HG02938 (cell line): ENCODE measurements at regions not wholly inside any gene's neighbourhood (a gene's known extent, or its start where the extent isn't known, plus 50 kb on each side); places are given as distances from the start of the nearest gene placed in this dataset.
A peak's percentile ranks its signal among the peaks of the same experiment; 100 is the strongest.

ENCODE experiments used
- ATAC-seq: cut with Tn5 transposase; IDR thresholded peaks from one replicate; pipeline ENCODE4 v1.9.1; 2021; ENCODE audit warnings: mild to moderate bottlenecking, moderate library complexity; ENCODE audit not compliant: unreplicated experiment

DNA sequence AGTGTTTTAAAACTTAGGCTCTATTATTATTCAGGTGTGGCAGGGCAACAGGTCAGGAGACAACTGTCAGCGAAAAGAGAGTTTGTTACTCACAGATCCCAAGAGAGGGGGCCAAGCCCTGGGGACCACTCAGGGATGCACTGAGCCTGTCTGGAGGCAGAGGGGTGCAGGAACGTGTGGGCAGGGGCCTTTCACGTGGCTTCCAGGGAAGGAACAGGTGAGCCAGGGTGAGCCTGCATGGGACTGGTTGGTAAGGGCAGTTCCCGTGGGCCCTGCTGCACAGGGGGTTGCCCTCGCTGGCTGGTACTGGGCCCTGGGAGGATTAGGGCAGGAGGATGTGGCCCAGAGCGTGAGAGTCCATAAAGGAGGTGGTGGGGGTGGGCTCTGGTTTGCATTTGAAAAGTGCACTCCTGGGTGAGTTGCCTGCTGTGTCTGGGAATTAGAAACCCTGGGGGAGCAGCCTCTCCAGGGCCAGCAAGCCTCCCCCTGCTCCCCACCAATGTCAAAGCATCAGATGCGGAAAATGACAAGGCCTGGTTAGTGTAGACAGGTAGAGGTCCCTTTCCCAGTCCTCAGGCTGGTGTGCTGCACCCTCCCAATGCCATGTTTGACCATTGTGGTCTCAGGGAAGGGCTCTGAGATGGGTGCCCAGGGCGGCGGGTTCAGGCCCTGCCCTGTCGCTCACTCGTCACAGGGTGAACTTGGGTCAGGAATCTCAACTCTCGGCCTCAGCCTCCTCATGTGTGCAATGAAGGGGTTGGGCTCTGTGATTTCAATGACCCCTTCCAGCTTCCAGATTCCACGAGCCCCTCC lies 127.4 kb upstream of the RPS6KA2 start:
- no peak for ATAC-seq

DNA sequence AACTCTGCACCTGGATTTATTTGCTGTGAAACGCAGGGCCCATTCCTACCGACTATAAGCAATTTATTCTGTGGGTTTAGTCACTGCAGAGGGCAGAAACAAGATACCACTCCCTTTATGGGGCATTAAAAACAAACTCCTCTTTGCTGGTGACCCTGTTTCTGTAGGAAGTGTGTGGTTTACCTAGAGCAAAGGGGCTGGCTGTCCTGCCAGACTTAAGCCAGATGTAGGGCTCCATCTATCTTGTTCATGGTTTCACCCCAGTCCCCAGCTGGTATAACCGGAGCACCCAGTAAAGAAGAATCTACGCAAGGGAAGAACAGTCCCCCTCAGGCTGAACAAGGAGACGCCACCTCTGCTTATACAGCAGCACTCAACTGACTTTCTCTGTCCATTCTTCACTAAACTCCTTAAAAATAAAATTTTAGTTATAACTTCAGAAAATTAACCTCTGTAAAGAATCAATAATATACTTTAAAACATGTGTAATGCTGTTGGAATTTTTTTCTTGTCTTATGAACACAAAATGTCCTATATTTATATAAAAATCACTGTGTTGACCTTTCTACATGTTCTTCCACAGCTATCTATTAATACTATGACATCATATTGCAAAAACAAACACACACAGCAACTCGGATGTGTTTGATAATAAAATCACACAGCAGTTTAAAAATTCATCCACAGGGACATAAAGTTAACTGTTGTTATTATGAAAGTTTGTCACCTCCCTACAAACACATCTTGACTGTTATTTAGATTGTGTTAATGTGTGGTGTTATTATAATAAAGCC lies 126.1 kb upstream of the RPS6KA2 start:
- no peak for ATAC-seq

DNA sequence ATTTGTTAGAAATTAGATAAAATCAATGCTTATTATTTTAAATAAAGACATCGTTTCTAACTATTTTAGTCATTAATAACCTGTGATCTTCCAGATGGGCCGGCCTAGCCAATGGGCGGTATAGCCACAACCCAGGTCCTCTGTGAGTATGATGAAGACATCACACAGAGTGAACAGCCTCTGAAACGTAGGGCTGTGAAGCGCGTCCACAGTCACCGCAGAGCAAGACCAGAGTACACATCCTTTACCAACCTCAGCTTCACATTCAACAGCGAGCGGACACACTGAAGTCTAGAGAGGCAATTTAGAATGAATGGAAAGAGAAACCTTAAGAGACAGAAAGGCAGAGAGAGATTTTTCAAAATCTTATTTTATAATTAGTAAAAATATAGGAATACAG lies 125.0 kb upstream of the RPS6KA2 start:
- peak; percentile 97 for ATAC-seq

DNA sequence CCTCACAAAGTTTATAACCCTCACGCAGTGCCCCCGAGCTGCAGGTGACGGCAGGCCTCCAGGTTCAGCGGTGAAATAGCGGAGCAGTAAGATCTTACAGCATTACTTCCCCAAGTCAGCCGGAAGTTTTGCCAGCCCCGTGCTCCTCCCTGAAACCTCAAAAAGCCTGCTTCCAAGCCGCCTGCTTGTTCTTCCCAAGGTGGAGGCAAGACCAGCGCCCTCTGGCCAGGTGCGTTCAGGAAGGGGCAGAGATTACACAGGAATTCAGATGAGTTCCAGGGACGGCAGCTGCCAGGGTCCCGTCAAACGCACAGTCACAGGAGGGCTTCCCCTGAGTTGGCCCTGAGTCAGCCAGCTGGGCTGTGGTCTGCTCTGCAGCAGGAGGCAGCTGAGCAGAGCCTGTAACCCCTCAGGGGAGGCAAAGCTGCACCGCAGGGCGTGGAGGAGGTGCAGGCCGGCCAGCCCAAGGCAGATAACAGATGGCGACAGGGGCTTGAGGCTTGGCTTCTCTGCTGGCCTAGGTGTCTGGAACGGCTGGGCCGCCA lies 124.1 kb upstream of the RPS6KA2 start:
- ATAC-seq: peak; percentile 59

DNA sequence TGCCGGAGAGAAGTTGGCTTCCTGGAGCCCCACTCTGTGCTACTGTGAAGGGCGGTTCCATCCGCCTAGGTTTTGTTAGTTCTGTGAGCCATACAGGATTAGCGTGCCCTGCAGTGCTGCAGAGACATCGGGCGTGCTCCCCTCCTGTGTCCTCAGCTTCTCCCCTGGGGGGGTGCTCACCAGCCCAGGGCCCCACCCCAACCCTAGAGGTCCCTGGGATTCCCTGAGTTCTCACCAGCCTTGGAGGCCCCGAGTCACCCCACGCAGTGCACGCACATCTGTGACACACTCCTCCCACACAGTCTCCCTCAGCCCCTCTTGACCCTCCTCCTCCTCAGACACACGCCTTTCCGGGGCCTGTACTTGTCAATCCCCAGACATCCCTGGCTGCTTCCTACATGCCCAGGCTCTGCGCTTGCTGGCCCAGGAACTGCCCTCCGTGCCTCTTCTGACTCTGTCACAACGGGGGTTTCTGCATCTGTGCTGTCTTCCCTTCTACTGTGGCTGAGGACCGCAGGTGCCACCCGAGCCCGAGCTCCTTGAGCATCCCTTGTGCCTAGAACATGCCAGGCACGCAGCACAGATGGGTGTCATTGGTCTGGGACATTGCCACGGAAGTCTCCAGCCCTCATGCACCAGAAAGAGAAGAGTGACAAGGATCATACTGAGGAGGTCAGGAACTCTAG lies 123.2 kb upstream of the RPS6KA2 start:
- no peak for ATAC-seq

DNA sequence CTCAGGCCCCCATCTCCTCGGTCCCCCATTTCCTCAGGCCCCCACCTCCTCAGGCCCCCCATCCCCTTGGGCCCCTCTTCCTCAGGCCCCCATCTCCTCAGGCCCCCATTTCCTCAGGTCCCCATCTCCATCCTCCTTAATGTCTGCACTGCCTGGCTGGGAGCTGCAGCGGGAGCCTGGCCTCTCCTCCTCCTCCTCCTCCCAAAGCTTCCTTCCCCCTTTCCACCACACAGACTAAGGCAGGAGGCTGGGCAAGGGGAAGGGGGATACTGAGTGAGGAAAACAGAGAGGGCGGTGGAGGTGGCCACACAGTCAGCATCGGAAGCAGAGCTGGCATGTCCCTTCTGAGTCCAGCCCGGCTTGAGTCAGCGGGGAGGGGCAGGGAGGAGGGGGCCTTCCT lies 122.6 kb upstream of the RPS6KA2 start:
- ATAC-seq: no peak

DNA sequence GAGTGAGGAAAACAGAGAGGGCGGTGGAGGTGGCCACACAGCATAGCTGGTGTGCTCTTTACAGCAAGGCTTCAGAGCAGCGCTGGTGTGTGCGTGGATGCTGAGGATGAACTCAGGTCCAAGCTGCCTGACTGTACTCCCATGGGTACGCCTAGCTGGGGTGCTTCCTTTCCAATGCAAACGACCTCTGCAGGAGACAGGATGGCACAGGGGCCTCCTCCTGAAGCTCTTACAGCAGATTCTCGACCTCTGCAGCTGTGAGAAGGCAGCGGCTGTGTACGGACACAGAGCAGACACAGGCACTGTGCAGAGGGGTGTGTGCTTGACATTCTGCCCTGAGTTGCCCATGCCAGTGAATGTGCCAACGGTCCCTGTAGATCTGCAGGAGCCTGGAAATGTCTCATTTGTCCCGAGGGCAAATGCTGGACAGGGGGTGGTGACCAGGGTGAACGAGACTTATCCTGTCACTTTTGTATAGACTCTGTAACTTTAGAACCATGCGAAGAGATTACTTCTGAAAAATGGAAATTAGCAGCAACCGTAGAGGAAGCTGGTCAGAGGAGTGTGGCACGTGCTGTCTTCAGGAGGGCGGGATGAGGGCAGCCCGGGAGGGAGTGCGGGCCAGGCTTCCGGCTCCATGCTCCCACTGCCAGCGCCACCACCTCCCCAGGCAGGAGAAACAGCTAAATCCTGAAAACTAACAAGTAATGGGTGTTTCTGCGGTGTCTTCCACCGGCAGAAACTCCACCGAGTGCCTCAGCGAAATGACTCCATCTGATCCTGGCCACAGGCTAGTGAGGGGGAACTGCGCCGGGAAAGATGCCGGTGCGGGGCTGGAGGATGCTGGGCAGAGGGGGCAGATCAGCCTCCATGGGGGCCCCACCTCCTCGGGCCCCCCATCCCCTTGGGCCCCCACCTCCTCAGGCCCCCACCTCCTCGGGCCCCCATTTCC lies 120.9 kb upstream of the RPS6KA2 start:
- ATAC-seq: no peak

DNA sequence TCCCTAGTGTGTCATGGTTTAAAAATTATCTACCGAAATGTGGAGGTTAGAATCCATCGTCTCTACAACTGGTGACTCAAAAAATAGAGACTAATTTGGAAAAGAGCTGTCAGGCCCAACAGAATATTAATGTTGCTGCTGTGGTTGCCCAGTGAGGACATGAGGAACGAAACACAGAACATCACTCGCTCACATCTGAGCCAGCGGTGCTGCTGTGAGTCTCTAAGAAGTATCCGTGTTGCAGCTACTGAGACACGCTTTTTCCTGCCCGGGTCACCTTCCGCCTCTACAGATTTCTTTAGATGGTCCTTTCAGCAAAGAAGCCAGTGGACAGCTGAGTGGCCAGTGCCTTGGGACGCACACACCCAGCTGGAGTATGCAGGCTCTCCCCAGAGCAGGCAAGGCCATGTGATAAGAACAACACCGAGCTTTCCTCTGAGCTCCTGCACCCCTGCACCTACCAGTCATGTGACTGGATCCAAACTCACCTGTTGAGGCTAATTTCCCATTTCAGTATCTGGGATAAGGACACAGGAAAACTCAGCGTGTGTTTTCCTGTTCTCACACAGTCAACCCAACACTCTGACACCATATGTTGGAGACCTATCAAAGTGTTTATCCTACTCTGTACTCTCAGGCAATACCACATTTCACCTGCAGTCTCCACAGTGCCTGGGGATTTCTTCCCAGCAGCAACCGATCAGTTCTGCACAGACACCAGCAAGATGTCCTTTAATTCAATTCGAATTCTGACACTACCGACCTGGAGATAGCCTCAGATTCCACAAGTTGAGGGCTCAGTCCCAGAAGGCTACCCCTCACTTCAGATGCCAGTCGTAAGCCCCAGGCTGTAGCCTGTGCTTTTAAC lies 119.0 kb upstream of the RPS6KA2 start:
- ATAC-seq: no peak

DNA sequence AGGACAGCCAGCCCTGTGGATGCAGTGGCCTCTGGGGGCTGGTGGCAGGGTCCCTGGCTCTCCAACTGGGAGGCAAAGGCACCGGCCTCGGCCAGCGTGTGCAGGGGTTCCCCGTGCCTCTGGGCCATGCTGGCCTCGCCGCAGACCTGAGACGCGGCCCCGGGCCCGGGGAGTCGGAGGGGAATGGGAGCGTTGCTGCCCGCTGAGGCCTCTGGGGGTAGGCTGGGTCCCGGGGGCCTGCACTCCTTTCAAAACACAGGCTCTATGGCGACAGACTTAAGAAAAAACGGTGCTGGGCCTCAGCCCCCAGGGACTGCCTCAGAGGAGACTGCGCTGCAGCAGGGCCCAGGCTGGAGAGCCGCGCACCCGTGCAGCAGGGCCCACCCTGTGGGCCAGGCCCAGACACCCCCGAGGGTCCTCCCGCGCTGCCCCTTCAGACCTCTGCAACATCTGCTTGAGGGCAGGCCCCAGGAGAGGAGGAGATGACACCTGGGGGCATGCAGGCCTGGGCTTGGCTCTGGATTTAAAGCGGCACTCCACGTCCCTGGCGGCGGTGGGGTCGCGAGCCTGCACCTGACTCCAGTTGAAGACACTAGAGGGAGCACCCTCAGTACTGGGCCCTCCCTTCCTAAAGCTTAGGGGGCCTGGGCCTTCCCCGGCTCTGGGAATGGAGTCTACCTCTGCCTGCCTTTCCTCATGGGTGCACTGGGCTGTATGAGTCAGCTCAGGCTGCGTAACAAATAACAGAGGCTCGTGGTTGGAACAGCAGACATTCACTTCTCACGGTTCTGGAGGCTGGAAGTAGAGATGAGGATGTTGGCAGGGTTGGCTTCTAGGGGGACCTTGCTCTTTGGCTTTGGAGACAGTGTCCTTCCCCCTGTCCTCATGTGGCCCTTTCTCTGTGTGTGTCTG lies 117.4 kb upstream of the RPS6KA2 start:
- ATAC-seq: no peak

DNA sequence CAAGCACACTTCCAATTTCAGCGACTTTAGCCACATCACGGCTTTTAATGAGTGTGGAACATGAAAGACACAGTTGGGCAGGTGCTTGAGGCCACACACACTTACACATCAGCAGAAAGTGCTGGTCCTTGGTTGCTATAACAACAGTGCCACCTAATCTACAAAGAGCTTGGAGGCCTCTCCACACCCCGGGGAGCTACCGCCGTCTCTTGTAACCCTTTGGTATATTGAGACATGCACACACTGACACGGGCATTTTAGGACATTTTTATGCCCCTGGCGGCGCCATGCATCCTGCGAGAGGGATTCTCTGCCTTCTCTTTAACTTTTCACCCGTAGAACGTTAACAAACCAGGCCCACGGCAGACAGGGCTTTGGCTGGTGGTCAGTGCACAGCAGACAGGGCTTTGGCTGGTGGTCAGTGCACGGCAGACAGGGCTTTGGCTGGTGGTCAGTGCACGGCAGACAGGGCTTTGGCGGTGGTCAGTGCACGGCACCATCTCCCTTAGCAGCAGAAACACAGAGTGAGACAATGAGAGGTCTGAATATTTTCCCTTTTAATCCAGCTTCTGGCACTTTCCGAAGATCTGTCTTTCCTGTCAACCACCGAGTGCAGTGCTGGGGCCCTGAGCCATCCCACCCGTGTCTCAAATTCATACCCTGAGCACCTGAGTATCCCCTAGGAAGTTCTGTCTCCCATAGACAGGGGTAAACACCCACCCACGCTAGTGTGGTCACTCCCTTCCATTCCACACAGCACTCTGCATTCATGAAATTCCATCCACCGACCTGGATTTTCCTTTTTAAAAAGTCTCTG lies 116.6 kb upstream of the RPS6KA2 start:
- ATAC-seq: no peak

DNA sequence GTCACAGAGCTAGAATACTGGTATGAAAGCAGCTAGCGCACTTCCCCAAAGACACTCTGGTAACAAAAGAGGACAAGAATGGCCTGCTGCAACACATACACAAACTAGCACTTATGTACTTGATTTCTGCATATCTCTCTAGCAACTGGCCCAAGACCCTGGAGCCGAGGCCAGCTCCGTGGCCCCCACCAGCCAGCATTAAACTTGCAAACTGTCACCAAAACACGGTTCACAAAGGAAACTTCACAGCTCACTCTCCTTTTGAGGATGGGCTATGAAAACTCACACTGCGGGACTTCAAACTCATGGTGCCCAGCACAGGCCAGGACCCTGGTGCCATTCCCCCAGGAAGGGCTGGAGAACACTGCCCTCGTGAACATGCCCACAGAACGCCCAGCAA lies 115.9 kb upstream of the RPS6KA2 start:
- no peak for ATAC-seq

DNA sequence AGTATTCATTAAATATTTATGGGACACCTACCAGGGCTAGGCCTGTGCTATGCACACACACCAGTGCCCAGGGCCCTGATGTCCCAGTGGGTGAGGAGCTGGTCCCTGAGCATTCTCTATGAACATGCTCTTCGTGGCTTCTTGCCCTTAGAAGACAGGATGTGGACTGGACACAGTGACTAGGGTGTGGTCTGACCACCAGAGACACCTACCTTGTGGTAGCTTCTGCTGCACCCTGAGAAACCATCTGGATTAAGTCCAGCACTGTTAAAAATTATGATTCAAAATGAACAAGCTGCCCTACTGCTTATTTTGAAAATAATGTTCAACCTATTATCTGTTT lies 112.9 kb upstream of the RPS6KA2 start:
- no peak for ATAC-seq

DNA sequence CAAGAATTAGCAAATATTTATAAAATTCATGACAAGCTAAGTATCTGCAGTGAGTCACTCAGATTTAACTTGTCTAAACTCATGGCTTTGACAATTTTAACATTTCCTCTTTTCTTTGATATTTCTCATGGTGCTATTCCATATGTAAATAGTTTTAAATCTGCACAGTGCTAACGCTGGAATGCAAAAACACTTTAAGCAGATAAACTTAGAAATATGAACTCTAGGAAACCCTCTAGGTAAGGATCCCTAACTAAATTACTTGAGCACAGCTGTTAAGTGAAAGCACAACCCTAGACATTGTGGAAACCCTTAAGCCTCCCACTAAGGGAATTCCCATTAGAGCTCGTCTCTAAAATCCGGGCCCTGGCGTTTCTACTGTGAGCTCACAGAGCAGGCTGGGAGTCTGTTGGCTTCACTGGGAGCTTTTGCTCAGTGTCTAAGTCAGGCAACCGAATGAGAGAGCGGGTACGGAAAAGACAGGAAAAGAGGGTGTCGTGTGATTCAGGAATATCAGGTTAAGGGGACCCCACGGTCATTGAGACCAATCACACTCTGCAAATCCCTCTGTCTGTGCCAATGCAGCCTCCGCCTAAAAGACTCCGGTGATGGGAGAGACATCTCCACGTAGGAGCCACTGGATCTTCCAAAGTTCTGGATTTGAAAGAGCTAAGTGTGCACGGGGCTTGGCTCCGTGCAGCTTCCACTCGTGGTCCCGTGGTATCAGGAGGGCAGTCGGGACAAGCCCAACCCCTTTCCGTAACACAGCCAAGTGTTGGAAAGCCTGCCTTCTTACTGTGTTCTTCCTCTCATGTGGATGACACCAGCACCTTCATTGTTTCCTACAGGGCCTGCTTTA lies 112.3 kb upstream of the RPS6KA2 start:
- ATAC-seq: no peak

DNA sequence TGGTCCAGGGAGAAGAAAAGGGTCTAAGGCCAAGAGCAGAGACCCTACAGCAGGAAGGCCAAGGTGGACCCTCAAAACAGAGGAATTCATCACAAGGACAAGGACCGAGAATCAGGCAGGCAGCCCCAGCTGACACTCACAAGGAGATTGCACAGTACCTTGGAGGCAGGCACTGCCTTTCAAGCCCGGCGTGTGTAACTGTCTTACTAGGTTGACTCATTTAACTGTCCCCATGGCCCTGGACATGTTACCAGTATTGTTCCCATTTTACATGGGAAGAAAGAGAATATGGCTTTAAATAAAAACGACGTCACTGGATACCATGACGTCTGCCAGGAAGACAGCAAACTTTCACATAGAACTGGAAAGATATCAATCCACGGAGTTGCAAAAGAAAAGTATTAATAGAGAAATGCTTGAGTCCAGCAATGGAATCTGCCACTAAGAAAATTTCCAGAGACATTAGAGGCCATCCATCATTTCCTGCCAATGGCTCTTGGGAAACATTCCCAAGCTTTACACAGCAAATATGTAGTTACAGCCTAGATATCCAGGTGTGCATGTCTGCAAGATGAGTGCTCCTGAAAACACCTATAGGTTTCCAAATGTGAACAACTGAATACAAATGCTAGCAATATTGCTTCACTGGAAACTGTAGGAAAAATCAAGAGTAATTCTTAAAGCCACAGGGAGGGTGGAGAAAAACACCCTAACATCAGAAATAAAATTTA lies 111.5 kb upstream of the RPS6KA2 start:
- ATAC-seq: no peak

DNA sequence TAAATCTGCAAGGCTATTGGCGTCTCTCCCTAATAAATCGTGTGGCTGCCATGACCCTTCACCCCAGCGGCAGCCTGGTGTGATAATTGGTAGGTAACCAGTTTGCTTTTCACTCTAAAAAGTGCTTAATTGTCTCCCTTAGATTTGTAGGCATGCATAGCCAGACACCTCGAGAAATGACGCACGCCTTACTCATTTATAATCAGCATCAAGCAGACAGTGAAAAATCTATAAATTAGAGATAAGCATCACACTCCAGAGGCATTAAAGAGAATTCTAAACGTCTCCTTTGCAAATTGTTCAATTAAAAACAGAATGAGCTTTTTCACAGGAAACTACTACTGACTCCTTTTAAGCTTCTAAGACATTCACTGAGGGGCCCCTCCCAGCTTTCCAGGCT lies 110.2 kb upstream of the RPS6KA2 start:
- ATAC-seq: no peak

DNA sequence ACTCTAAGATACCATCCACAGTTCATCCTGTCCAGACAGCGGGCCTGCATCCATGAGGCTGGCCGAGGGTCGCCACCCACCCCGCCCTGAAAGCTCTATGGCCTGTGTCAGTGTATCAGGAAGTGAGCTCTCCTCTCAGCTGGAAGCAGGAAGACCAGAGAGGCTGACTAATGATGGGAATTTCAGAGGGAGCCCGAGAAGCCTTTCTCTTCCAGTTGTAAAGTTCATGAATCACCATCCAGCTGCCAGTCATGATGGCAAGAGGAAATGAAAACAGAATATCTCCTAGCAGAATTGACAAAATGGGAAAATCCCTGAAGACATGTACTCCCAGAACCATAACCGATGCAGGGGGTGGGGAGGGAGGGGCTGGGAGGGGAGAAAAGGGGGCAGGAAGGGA lies 109.6 kb upstream of the RPS6KA2 start:
- no peak for ATAC-seq
